ENCODE measurements at regions not wholly inside any gene's neighbourhood (a gene's known extent, or its start where the extent isn't known, plus 50 kb on each side); places are given as distances from the start of the nearest gene placed in this dataset.

- WGBS, result 0% methylated on average over 1 of the region's 1 CpG
- Histone ChIP-seq H3K9me3 (ENCODE audit: control insufficient read depth in 2 of 2, insufficient read depth in 1 of 2, low read length in 1 of 2) (peaks cover 0 to 3% of the 10 kb centered on the region in 2 donors), H3K4me3 (ENCODE audit: low read length in 2 of 2) (no peak overlapping the region)
Observed at GRCh38 chr1:242842094-242842493, 317.6 kb upstream of the PLD5 start.

GRCh38 chr1:242839101-242839500 lies 314.6 kb upstream of the PLD5 start:
- Histone ChIP-seq H3K36me3 (ENCODE audit: control insufficient read depth in 2 of 2, insufficient read depth in 2 of 2, low read length in 1 of 2) (no peaks in the 10 kb centered on the region), H3K27ac (ENCODE audit: low read depth in 1 of 2, low read length in 1 of 2) (no peak overlapping the region), H3K27me3 (ENCODE audit: control insufficient read depth in 2 of 2, insufficient read depth in 1 of 2, low read length in 1 of 2) (no peaks in the 10 kb centered on the region), H3K4me1 (ENCODE audit: control insufficient read depth in 2 of 2, insufficient read depth in 2 of 2, low read length in 2 of 2) (no peaks in the 10 kb centered on the region), H3K4me3 (ENCODE audit: low read length in 2 of 2) (no peak overlapping the region), H3K9me3 (ENCODE audit: control insufficient read depth in 2 of 2, insufficient read depth in 1 of 2, low read length in 1 of 2) (peaks cover 0 to 3% of the 10 kb centered on the region in 2 donors)
- DNase-seq (ENCODE audit: low read depth in 6 of 9, low spot score in 9 of 9), result no peak
- 90% methylated on average over 12 of the region's 12 CpGs for WGBS

More at GRCh38 chr1:242842094-242842493, 317.6 kb upstream of the PLD5 start:
- Histone ChIP-seq H3K4me1 (ENCODE audit: control insufficient read depth in 2 of 2, insufficient read depth in 2 of 2, low read length in 2 of 2) (no peaks in the 10 kb centered on the region), H3K27ac (ENCODE audit: low read depth in 1 of 2, low read length in 1 of 2) (no peak overlapping the region), H3K27me3 (ENCODE audit: control insufficient read depth in 2 of 2, insufficient read depth in 1 of 2, low read length in 1 of 2) (no peaks in the 10 kb centered on the region), H3K36me3 (ENCODE audit: control insufficient read depth in 2 of 2, insufficient read depth in 2 of 2, low read length in 1 of 2) (no peaks in the 10 kb centered on the region)
- no peak for DNase-seq (ENCODE audit: low read depth in 6 of 9, low spot score in 9 of 9)

GRCh38 chr1:242836423-242836822 lies 311.9 kb upstream of the PLD5 start:
- H3K27me3 ChIP-seq (ENCODE audit: control insufficient read depth in 2 of 2, insufficient read depth in 1 of 2, low read length in 1 of 2), result no peaks in the 10 kb centered on the region

GRCh38 chr1:242828828-242829227 lies 304.3 kb upstream of the PLD5 start:
- H3K9me3 ChIP-seq (ENCODE audit: control insufficient read depth in 2 of 2, insufficient read depth in 1 of 2, low read length in 1 of 2), result no peaks in the 10 kb centered on the region
- 75% methylated on average over 4 of the region's 4 CpGs for WGBS
- H3K27ac ChIP-seq (ENCODE audit: low read depth in 1 of 2, low read length in 1 of 2), result no peak overlapping the region
- no peaks in the 10 kb centered on the region for H3K4me1 ChIP-seq (ENCODE audit: control insufficient read depth in 2 of 2, insufficient read depth in 2 of 2, low read length in 2 of 2)
- DNase-seq (ENCODE audit: low read depth in 6 of 9, low spot score in 9 of 9), result no peak
- no peaks in the 10 kb centered on the region for H3K36me3 ChIP-seq (ENCODE audit: control insufficient read depth in 2 of 2, insufficient read depth in 2 of 2, low read length in 1 of 2)
- no peaks in the 10 kb centered on the region for H3K27me3 ChIP-seq (ENCODE audit: control insufficient read depth in 2 of 2, insufficient read depth in 1 of 2, low read length in 1 of 2)
- H3K4me3 ChIP-seq (ENCODE audit: low read length in 2 of 2), result no peak overlapping the region

More at GRCh38 chr1:242836423-242836822, 311.9 kb upstream of the PLD5 start:
- H3K9me3 ChIP-seq (ENCODE audit: control insufficient read depth in 2 of 2, insufficient read depth in 1 of 2, low read length in 1 of 2), result peaks cover 0 to 3% of the 10 kb centered on the region in 2 donors
- H3K36me3 ChIP-seq (ENCODE audit: control insufficient read depth in 2 of 2, insufficient read depth in 2 of 2, low read length in 1 of 2), result no peaks in the 10 kb centered on the region
- H3K4me1 ChIP-seq (ENCODE audit: control insufficient read depth in 2 of 2, insufficient read depth in 2 of 2, low read length in 2 of 2), result no peaks in the 10 kb centered on the region
- WGBS, result 43% methylated on average over 4 of the region's 4 CpGs
- no peak overlapping the region for H3K27ac ChIP-seq (ENCODE audit: low read depth in 1 of 2, low read length in 1 of 2)
- DNase-seq (ENCODE audit: low read depth in 6 of 9, low spot score in 9 of 9), result no peak
- H3K4me3 ChIP-seq (ENCODE audit: low read length in 2 of 2), result no peak overlapping the region

GRCh38 chr1:242828199-242828598 lies 303.7 kb upstream of the PLD5 start:
- Histone ChIP-seq H3K4me1 (ENCODE audit: control insufficient read depth in 2 of 2, insufficient read depth in 2 of 2, low read length in 2 of 2) (no peaks in the 10 kb centered on the region), H3K27ac (ENCODE audit: low read depth in 1 of 2, low read length in 1 of 2) (no peak overlapping the region), H3K4me3 (ENCODE audit: low read length in 2 of 2) (no peak overlapping the region), H3K27me3 (ENCODE audit: control insufficient read depth in 2 of 2, insufficient read depth in 1 of 2, low read length in 1 of 2) (no peaks in the 10 kb centered on the region), H3K9me3 (ENCODE audit: control insufficient read depth in 2 of 2, insufficient read depth in 1 of 2, low read length in 1 of 2) (no peaks in the 10 kb centered on the region), H3K36me3 (ENCODE audit: control insufficient read depth in 2 of 2, insufficient read depth in 2 of 2, low read length in 1 of 2) (no peaks in the 10 kb centered on the region)
- no peak for DNase-seq (ENCODE audit: low read depth in 6 of 9, low spot score in 9 of 9)
- 83% methylated on average over 7 of the region's 7 CpGs for WGBS

- Histone ChIP-seq H3K27ac (ENCODE audit: low read depth in 1 of 2, low read length in 1 of 2) (no peak overlapping the region), H3K4me1 (ENCODE audit: control insufficient read depth in 2 of 2, insufficient read depth in 2 of 2, low read length in 2 of 2) (no peaks in the 10 kb centered on the region), H3K27me3 (ENCODE audit: control insufficient read depth in 2 of 2, insufficient read depth in 1 of 2, low read length in 1 of 2) (no peaks in the 10 kb centered on the region), H3K9me3 (ENCODE audit: control insufficient read depth in 2 of 2, insufficient read depth in 1 of 2, low read length in 1 of 2) (no peaks in the 10 kb centered on the region), H3K4me3 (ENCODE audit: low read length in 2 of 2) (no peak overlapping the region), H3K36me3 (ENCODE audit: control insufficient read depth in 2 of 2, insufficient read depth in 2 of 2, low read length in 1 of 2) (no peaks in the 10 kb centered on the region)
- DNase-seq (ENCODE audit: low read depth in 6 of 9, low spot score in 9 of 9), result no peak
Observed at GRCh38 chr1:242827538-242827937, 303.0 kb upstream of the PLD5 start.

GRCh38 chr1:242826701-242827336 lies 302.3 kb upstream of the PLD5 start:
- Histone ChIP-seq H3K36me3 (ENCODE audit: control insufficient read depth in 2 of 2, insufficient read depth in 2 of 2, low read length in 1 of 2) (no peaks in the 10 kb centered on the region), H3K27me3 (ENCODE audit: control insufficient read depth in 2 of 2, insufficient read depth in 1 of 2, low read length in 1 of 2) (no peaks in the 10 kb centered on the region), H3K4me3 (ENCODE audit: low read length in 2 of 2) (no peak overlapping the region), H3K4me1 (ENCODE audit: control insufficient read depth in 2 of 2, insufficient read depth in 2 of 2, low read length in 2 of 2) (no peaks in the 10 kb centered on the region), H3K27ac (ENCODE audit: low read depth in 1 of 2, low read length in 1 of 2) (no peak overlapping the region), H3K9me3 (ENCODE audit: control insufficient read depth in 2 of 2, insufficient read depth in 1 of 2, low read length in 1 of 2) (no peaks in the 10 kb centered on the region)
- no peak for DNase-seq (ENCODE audit: low read depth in 6 of 9, low spot score in 9 of 9)
- WGBS, result 72% methylated on average over 6 of the region's 6 CpGs

- H3K27ac ChIP-seq (ENCODE audit: low read depth in 1 of 2, low read length in 1 of 2), result no peak overlapping the region
- no peak for DNase-seq (ENCODE audit: low read depth in 6 of 9, low spot score in 9 of 9)
- no peak overlapping the region for H3K4me3 ChIP-seq (ENCODE audit: low read length in 2 of 2)
- H3K9me3 ChIP-seq (ENCODE audit: control insufficient read depth in 2 of 2, insufficient read depth in 1 of 2, low read length in 1 of 2), result no peaks in the 10 kb centered on the region
- no peaks in the 10 kb centered on the region for H3K36me3 ChIP-seq (ENCODE audit: control insufficient read depth in 2 of 2, insufficient read depth in 2 of 2, low read length in 1 of 2)
- WGBS, result 90% methylated on average over 4 of the region's 4 CpGs
- no peaks in the 10 kb centered on the region for H3K27me3 ChIP-seq (ENCODE audit: control insufficient read depth in 2 of 2, insufficient read depth in 1 of 2, low read length in 1 of 2)
- no peaks in the 10 kb centered on the region for H3K4me1 ChIP-seq (ENCODE audit: control insufficient read depth in 2 of 2, insufficient read depth in 2 of 2, low read length in 2 of 2)
Observed at GRCh38 chr1:242824435-242824834, 299.9 kb upstream of the PLD5 start.

- Histone ChIP-seq H3K27ac (ENCODE audit: low read depth in 1 of 2, low read length in 1 of 2) (no peak overlapping the region), H3K9me3 (ENCODE audit: control insufficient read depth in 2 of 2, insufficient read depth in 1 of 2, low read length in 1 of 2) (no peaks in the 10 kb centered on the region), H3K27me3 (ENCODE audit: control insufficient read depth in 2 of 2, insufficient read depth in 1 of 2, low read length in 1 of 2) (no peaks in the 10 kb centered on the region), H3K4me1 (ENCODE audit: control insufficient read depth in 2 of 2, insufficient read depth in 2 of 2, low read length in 2 of 2) (no peaks in the 10 kb centered on the region), H3K4me3 (ENCODE audit: low read length in 2 of 2) (no peak overlapping the region), H3K36me3 (ENCODE audit: control insufficient read depth in 2 of 2, insufficient read depth in 2 of 2, low read length in 1 of 2) (no peaks in the 10 kb centered on the region)
- 84% methylated on average over 5 of the region's 5 CpGs for WGBS
- no peak for DNase-seq (ENCODE audit: low read depth in 6 of 9, low spot score in 9 of 9)
Observed at GRCh38 chr1:242813490-242814091, 289.1 kb upstream of the PLD5 start.
